HEK293 (cell line): ENCODE measurements at regions not wholly inside any gene's neighbourhood (a gene's known extent, or its start where the extent isn't known, plus 50 kb on each side); places are given as distances from the start of the nearest gene placed in this dataset.

Experiments
- ZNF549 ChIP-seq: fragments of 450-650 bp; IDR thresholded peaks from 2 replicates; pipeline ENCODE4 v1.5.1; 2018; ENCODE audit warnings: missing biosample characterization, missing genetic modification characterization, mild to moderate bottlenecking, inconsistent platforms, moderate library complexity
- ZNF768 ChIP-seq: fragments of 450-650 bp; formaldehyde crosslinking; IDR thresholded peaks from 2 replicates; pipeline ENCODE4 v1.5.1; 2018; ENCODE audit warnings: missing biosample characterization, mild to moderate bottlenecking, missing genetic modification characterization
- TF ChIP-seq, protein P1 (sequence below): fragments of 450-650 bp; formaldehyde crosslinking; conservative IDR thresholded peaks from 2 replicates; pipeline ENCODE4 v1.5.1; 2016; ENCODE audit warnings: low read depth, missing biosample characterization, missing genetic modification characterization
- TF ChIP-seq, protein P2 (sequence below): fragments of 450-650 bp; formaldehyde crosslinking; IDR thresholded peaks from 2 replicates; pipeline ENCODE4 v1.5.1; 2016; ENCODE audit warnings: missing biosample characterization, missing genetic modification characterization
- TF ChIP-seq, protein P3 (sequence below): fragments of 450-650 bp; formaldehyde crosslinking; IDR thresholded peaks from 2 replicates; pipeline ENCODE4 v1.5.1; 2016; ENCODE audit warnings: missing biosample characterization, missing genetic modification characterization
- TF ChIP-seq, protein P4 (sequence below): fragments of 450-650 bp; formaldehyde crosslinking; IDR thresholded peaks from 2 replicates; pipeline ENCODE4 v1.5.1; 2017; ENCODE audit warnings: missing biosample characterization, mild to moderate bottlenecking, missing genetic modification characterization, moderate library complexity
- TF ChIP-seq, protein P5 (sequence below): fragments of 450-650 bp; formaldehyde crosslinking; IDR thresholded peaks from 2 replicates; pipeline ENCODE4 v1.5.1; 2016; ENCODE audit warnings: missing biosample characterization, missing genetic modification characterization, borderline replicate concordance

DNA sequence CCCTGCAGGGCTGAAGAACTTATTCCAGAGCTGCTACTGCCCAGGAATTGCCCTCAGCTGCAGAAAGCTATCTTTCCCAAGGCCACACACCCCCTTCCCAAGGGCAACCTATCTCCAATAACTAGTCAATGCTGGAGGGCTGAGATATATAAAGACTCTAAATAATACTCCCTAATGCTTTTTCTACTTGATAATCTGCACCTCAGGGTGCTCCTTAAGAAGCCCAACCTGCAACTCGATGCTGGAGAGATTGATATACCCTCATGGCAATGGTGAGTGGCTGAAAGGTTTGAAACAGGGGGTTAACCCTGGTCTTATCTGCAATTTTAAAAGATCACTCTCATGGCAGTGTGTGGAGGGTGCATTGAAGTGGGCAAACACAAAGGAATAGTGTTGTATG lies 142.7 kb upstream of the APC start:
- TF ChIP-seq, protein P1, sequence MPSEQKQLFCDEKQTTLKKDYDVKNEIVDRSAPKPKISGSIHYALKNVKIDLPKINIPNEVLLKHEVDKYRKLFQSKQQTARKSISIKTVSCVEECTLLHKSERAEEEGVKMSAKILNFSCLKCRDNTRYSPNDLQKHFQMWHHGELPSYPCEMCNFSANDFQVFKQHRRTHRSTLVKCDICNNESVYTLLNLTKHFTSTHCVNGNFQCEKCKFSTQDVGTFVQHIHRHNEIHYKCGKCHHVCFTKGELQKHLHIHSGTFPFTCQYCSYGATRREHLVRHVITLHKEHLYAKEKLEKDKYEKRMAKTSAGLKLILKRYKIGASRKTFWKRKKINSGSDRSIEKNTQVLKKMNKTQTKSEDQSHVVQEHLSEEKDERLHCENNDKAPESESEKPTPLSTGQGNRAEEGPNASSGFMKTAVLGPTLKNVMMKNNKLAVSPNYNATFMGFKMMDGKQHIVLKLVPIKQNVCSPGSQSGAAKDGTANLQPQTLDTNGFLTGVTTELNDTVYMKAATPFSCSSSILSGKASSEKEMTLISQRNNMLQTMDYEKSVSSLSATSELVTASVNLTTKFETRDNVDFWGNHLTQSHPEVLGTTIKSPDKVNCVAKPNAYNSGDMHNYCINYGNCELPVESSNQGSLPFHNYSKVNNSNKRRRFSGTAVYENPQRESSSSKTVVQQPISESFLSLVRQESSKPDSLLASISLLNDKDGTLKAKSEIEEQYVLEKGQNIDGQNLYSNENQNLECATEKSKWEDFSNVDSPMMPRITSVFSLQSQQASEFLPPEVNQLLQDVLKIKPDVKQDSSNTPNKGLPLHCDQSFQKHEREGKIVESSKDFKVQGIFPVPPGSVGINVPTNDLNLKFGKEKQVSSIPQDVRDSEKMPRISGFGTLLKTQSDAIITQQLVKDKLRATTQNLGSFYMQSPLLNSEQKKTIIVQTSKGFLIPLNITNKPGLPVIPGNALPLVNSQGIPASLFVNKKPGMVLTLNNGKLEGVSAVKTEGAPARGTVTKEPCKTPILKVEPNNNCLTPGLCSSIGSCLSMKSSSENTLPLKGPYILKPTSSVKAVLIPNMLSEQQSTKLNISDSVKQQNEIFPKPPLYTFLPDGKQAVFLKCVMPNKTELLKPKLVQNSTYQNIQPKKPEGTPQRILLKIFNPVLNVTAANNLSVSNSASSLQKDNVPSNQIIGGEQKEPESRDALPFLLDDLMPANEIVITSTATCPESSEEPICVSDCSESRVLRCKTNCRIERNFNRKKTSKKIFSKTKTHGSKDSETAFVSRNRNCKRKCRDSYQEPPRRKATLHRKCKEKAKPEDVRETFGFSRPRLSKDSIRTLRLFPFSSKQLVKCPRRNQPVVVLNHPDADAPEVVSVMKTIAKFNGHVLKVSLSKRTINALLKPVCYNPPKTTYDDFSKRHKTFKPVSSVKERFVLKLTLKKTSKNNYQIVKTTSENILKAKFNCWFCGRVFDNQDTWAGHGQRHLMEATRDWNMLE (tag by site-specific recombination) = no peak
- TF ChIP-seq, protein P2, sequence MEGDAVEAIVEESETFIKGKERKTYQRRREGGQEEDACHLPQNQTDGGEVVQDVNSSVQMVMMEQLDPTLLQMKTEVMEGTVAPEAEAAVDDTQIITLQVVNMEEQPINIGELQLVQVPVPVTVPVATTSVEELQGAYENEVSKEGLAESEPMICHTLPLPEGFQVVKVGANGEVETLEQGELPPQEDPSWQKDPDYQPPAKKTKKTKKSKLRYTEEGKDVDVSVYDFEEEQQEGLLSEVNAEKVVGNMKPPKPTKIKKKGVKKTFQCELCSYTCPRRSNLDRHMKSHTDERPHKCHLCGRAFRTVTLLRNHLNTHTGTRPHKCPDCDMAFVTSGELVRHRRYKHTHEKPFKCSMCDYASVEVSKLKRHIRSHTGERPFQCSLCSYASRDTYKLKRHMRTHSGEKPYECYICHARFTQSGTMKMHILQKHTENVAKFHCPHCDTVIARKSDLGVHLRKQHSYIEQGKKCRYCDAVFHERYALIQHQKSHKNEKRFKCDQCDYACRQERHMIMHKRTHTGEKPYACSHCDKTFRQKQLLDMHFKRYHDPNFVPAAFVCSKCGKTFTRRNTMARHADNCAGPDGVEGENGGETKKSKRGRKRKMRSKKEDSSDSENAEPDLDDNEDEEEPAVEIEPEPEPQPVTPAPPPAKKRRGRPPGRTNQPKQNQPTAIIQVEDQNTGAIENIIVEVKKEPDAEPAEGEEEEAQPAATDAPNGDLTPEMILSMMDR (tag by site-specific recombination) = no peak
- TF ChIP-seq ZNF768 (tag by site-specific recombination) = no peak
- TF ChIP-seq, protein P3, sequence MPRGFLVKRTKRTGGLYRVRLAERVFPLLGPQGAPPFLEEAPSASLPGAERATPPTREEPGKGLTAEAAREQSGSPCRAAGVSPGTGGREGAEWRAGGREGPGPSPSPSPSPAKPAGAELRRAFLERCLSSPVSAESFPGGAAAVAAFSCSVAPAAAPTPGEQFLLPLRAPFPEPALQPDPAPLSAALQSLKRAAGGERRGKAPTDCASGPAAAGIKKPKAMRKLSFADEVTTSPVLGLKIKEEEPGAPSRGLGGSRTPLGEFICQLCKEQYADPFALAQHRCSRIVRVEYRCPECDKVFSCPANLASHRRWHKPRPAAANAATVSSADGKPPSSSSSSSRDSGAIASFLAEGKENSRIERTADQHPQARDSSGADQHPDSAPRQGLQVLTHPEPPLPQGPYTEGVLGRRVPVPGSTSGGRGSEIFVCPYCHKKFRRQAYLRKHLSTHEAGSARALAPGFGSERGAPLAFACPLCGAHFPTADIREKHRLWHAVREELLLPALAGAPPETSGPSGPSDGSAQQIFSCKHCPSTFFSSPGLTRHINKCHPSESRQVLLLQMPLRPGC (tag by site-specific recombination) = no peak
- TF ChIP-seq, protein P4, sequence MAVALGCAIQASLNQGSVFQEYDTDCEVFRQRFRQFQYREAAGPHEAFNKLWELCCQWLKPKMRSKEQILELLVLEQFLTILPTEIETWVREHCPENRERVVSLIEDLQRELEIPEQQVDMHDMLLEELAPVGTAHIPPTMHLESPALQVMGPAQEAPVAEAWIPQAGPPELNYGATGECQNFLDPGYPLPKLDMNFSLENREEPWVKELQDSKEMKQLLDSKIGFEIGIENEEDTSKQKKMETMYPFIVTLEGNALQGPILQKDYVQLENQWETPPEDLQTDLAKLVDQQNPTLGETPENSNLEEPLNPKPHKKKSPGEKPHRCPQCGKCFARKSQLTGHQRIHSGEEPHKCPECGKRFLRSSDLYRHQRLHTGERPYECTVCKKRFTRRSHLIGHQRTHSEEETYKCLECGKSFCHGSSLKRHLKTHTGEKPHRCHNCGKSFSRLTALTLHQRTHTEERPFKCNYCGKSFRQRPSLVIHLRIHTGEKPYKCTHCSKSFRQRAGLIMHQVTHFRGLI = no peak
- TF ChIP-seq, protein P5, sequence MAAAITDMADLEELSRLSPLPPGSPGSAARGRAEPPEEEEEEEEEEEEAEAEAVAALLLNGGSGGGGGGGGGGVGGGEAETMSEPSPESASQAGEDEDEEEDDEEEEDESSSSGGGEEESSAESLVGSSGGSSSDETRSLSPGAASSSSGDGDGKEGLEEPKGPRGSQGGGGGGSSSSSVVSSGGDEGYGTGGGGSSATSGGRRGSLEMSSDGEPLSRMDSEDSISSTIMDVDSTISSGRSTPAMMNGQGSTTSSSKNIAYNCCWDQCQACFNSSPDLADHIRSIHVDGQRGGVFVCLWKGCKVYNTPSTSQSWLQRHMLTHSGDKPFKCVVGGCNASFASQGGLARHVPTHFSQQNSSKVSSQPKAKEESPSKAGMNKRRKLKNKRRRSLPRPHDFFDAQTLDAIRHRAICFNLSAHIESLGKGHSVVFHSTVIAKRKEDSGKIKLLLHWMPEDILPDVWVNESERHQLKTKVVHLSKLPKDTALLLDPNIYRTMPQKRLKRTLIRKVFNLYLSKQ (tag by site-specific recombination) = no peak
- TF ChIP-seq ZNF549 (tag by site-specific recombination) = no peak
